ENCODE measurements at regions not wholly inside any gene's neighbourhood (a gene's known extent, or its start where the extent isn't known, plus 50 kb on each side); places are given as distances from the start of the nearest gene placed in this dataset.
A peak's percentile ranks its signal among the peaks of the same experiment; 100 is the strongest.

DNA sequence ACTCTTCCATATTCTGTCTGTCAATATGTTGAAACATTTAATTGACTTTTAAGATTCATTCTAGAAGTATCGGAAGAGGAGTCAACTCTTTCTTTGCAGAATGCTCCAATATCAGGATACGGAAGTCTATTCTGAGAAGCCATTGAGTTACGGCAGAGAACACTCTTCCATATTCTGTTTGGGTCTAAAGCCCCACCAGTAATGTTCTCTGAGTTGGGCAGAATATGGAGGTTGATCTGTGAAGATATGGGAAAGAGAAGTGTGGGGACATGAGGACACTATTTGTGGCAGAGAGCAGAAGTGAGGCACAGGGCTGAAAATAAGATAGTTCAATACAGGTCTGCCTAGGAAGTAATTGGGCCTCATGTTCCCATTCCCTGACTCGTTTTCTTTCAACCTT is 300.0 kb downstream of the DIRAS2 start (continued):
- TF ChIP-seq, protein P1, sequence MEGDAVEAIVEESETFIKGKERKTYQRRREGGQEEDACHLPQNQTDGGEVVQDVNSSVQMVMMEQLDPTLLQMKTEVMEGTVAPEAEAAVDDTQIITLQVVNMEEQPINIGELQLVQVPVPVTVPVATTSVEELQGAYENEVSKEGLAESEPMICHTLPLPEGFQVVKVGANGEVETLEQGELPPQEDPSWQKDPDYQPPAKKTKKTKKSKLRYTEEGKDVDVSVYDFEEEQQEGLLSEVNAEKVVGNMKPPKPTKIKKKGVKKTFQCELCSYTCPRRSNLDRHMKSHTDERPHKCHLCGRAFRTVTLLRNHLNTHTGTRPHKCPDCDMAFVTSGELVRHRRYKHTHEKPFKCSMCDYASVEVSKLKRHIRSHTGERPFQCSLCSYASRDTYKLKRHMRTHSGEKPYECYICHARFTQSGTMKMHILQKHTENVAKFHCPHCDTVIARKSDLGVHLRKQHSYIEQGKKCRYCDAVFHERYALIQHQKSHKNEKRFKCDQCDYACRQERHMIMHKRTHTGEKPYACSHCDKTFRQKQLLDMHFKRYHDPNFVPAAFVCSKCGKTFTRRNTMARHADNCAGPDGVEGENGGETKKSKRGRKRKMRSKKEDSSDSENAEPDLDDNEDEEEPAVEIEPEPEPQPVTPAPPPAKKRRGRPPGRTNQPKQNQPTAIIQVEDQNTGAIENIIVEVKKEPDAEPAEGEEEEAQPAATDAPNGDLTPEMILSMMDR (conservative IDR thresholded peaks at IDR 0.05; ENCODE audit: low read depth in 2 of 2) = no peak
- TF ChIP-seq ZNF331 (CRISPR knock-in tag; IDR thresholded peaks at IDR 0.05; ENCODE audit: low read depth) = no peak
- TF ChIP-seq EZH2 (IDR thresholded peaks at IDR 0.05; ENCODE audit: low read depth, unreplicated experiment) = no peak
- no peak for TF ChIP-seq POLR2AphosphoS5 (IDR thresholded peaks at IDR 0.05; ENCODE audit: low read depth)
- no peak for TF ChIP-seq CREB1 (CRISPR knock-in tag; IDR thresholded peaks at IDR 0.05; ENCODE audit: low read depth)
- TF ChIP-seq JUNB (IDR thresholded peaks at IDR 0.05; ENCODE audit: unreplicated experiment) = no peak
- TF ChIP-seq, protein P2, sequence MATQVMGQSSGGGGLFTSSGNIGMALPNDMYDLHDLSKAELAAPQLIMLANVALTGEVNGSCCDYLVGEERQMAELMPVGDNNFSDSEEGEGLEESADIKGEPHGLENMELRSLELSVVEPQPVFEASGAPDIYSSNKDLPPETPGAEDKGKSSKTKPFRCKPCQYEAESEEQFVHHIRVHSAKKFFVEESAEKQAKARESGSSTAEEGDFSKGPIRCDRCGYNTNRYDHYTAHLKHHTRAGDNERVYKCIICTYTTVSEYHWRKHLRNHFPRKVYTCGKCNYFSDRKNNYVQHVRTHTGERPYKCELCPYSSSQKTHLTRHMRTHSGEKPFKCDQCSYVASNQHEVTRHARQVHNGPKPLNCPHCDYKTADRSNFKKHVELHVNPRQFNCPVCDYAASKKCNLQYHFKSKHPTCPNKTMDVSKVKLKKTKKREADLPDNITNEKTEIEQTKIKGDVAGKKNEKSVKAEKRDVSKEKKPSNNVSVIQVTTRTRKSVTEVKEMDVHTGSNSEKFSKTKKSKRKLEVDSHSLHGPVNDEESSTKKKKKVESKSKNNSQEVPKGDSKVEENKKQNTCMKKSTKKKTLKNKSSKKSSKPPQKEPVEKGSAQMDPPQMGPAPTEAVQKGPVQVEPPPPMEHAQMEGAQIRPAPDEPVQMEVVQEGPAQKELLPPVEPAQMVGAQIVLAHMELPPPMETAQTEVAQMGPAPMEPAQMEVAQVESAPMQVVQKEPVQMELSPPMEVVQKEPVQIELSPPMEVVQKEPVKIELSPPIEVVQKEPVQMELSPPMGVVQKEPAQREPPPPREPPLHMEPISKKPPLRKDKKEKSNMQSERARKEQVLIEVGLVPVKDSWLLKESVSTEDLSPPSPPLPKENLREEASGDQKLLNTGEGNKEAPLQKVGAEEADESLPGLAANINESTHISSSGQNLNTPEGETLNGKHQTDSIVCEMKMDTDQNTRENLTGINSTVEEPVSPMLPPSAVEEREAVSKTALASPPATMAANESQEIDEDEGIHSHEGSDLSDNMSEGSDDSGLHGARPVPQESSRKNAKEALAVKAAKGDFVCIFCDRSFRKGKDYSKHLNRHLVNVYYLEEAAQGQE (IDR thresholded peaks at IDR 0.05; ENCODE audit: unreplicated experiment) = no peak
- TF ChIP-seq ZNF114 (CRISPR knock-in tag; IDR thresholded peaks at IDR 0.05) = no peak
- no peak for TF ChIP-seq NANOG (IDR thresholded peaks at IDR 0.05; ENCODE audit: borderline replicate concordance)

- Histone ChIP-seq H3K4me2 (no peak overlapping the region), H3K4me1 (ENCODE audit: insufficient read depth) (no peaks in the 10 kb centered on the region), H3F3A (replicated peaks; ENCODE audit: low read depth) (no peaks in the 10 kb centered on the region), H4K20me1 (replicated peaks; ENCODE audit: insufficient read depth) (no peaks in the 10 kb centered on the region), H3K27ac (ENCODE audit: low read depth) (no peak overlapping the region), H3K27me3 (ENCODE audit: insufficient read depth) (no peaks in the 10 kb centered on the region), H3K9me2 (ENCODE audit: insufficient read depth) (peaks cover 8% of the 10 kb centered on the region), H3K36me3 (ENCODE audit: insufficient read depth) (no peaks in the 10 kb centered on the region), H2AFZ (no peak overlapping the region), H3K4me3 (no peak overlapping the region), H3K79me2 (replicated peaks; ENCODE audit: insufficient read depth) (no peaks in the 10 kb centered on the region)
- H3K4me3 Mint-ChIP-seq = no peak overlapping the region
- TF ChIP-seq, protein P3, sequence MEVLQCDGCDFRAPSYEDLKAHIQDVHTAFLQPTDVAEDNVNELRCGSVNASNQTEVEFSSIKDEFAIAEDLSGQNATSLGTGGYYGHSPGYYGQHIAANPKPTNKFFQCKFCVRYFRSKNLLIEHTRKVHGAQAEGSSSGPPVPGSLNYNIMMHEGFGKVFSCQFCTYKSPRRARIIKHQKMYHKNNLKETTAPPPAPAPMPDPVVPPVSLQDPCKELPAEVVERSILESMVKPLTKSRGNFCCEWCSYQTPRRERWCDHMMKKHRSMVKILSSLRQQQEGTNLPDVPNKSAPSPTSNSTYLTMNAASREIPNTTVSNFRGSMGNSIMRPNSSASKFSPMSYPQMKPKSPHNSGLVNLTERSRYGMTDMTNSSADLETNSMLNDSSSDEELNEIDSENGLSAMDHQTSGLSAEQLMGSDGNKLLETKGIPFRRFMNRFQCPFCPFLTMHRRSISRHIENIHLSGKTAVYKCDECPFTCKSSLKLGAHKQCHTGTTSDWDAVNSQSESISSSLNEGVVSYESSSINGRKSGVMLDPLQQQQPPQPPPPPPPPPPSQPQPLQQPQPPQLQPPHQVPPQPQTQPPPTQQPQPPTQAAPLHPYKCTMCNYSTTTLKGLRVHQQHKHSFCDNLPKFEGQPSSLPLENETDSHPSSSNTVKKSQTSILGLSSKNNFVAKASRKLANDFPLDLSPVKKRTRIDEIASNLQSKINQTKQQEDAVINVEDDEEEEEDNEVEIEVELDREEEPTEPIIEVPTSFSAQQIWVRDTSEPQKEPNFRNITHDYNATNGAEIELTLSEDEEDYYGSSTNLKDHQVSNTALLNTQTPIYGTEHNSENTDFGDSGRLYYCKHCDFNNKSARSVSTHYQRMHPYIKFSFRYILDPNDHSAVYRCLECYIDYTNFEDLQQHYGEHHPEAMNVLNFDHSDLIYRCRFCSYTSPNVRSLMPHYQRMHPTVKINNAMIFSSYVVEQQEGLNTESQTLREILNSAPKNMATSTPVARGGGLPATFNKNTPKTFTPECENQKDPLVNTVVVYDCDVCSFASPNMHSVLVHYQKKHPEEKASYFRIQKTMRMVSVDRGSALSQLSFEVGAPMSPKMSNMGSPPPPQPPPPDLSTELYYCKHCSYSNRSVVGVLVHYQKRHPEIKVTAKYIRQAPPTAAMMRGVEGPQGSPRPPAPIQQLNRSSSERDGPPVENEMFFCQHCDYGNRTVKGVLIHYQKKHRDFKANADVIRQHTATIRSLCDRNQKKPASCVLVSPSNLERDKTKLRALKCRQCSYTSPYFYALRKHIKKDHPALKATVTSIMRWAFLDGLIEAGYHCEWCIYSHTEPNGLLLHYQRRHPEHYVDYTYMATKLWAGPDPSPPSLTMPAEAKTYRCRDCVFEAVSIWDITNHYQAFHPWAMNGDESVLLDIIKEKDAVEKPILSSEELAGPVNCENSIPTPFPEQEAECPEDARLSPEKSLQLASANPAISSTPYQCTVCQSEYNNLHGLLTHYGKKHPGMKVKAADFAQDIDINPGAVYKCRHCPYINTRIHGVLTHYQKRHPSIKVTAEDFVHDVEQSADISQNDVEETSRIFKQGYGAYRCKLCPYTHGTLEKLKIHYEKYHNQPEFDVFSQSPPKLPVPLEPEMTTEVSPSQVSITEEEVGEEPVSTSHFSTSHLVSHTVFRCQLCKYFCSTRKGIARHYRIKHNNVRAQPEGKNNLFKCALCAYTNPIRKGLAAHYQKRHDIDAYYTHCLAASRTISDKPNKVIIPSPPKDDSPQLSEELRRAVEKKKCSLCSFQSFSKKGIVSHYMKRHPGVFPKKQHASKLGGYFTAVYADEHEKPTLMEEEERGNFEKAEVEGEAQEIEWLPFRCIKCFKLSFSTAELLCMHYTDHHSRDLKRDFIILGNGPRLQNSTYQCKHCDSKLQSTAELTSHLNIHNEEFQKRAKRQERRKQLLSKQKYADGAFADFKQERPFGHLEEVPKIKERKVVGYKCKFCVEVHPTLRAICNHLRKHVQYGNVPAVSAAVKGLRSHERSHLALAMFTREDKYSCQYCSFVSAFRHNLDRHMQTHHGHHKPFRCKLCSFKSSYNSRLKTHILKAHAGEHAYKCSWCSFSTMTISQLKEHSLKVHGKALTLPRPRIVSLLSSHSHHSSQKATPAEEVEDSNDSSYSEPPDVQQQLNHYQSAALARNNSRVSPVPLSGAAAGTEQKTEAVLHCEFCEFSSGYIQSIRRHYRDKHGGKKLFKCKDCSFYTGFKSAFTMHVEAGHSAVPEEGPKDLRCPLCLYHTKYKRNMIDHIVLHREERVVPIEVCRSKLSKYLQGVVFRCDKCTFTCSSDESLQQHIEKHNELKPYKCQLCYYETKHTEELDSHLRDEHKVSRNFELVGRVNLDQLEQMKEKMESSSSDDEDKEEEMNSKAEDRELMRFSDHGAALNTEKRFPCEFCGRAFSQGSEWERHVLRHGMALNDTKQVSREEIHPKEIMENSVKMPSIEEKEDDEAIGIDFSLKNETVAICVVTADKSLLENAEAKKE (CRISPR knock-in tag; IDR thresholded peaks at IDR 0.05) = no peak
- TF ChIP-seq, protein P2 (IDR thresholded peaks at IDR 0.05; ENCODE audit: unreplicated experiment) = peak; percentile 80
- H3K27ac Mint-ChIP-seq = no peak overlapping the region
- DNase-seq (ENCODE audit: low spot score) = peak; percentile 56
- peak; percentile 61 for ATAC-seq
- no peaks in the 10 kb centered on the region for H3K9me3 Mint-ChIP-seq
- peaks cover 17% of the 10 kb centered on the region for H3K4me1 Mint-ChIP-seq
- no peaks in the 10 kb centered on the region for H3K27me3 Mint-ChIP-seq (ENCODE audit: insufficient read depth, low read depth, poor library complexity)
- H3K36me3 Mint-ChIP-seq (ENCODE audit: low read depth) = no peaks in the 10 kb centered on the region
These were observed 299.3 kb downstream of the DIRAS2 start for GRCh38 chr9:90343366-90343765.

Data from GM23338 (cell line).